IPS-20b (cell line): ENCODE measurements at regions not wholly inside any gene's neighbourhood (a gene's known extent, or its start where the extent isn't known, plus 50 kb on each side); places are given as distances from the start of the nearest gene placed in this dataset.
"Not testable (repeated sequence)": the region's sequence is repeated elsewhere in the genome, so short reads cannot be mapped to it uniquely, and the experiment has no call there.

Source experiments
- H3K27ac ChIP-seq: one replicate; pipeline ENCODE4 v1.5.1; 2013; ENCODE audit warnings: low read length
- H3K27me3 ChIP-seq: 2 replicates; pipeline ENCODE4 v1.6.1; 2013; ENCODE audit warnings: mild to moderate bottlenecking, low read length, inconsistent platforms; ENCODE audit not compliant: insufficient read depth
- H3K36me3 ChIP-seq: 2 replicates; pipeline ENCODE4 v1.6.1; 2013; ENCODE audit warnings: low read depth, mild to moderate bottlenecking, inconsistent platforms, low read length, moderate library complexity; ENCODE audit not compliant: insufficient read depth
- H3K4me1 ChIP-seq: 2 replicates; pipeline ENCODE4 v1.6.1; 2013; ENCODE audit warnings: mild to moderate bottlenecking, control low read depth, inconsistent platforms, low read length, moderate library complexity; ENCODE audit not compliant: insufficient read depth
- H3K4me3 ChIP-seq: 2 replicates; pipeline ENCODE4 v1.5.1; 2013; ENCODE audit warnings: mild to moderate bottlenecking, low read length, inconsistent platforms
- H3K9ac ChIP-seq: 2 replicates; pipeline ENCODE4 v1.6.1; 2013; ENCODE audit warnings: low read depth, mild to moderate bottlenecking, inconsistent platforms, low read length, moderate library complexity
- H3K9me3 ChIP-seq: 2 replicates; pipeline ENCODE4 v1.6.1; 2013; ENCODE audit warnings: mild to moderate bottlenecking, low read depth, low read length, inconsistent platforms; ENCODE audit not compliant: insufficient read depth

DNA sequence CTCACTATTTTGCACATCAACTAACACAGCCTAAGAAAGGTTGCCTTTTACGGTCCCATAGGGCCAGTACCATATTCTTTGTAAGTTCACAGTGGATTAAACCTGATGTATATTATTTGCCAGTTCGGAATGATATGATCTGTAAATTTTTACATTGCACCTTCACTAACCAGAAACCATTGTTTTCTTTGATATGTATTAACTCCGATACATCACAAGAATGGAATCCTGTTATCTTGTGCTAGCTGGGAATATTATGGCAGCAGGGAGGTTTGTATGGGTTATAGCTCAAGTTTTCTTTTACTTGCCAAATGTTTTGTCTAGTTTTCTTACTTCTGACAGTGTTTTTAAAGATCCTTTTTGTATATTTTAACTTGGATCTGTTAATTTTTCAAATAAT, 51.4 kb upstream of the S1PR1 start:
- Histone ChIP-seq H3K27ac (no peak overlapping the region), H3K4me3 (no peak overlapping the region), H3K27me3 (no peaks in the 10 kb centered on the region), H3K9ac (no peak overlapping the region), H3K36me3 (no peaks in the 10 kb centered on the region), H3K4me1 (no peaks in the 10 kb centered on the region), H3K9me3 (no peaks in the 10 kb centered on the region)

DNA sequence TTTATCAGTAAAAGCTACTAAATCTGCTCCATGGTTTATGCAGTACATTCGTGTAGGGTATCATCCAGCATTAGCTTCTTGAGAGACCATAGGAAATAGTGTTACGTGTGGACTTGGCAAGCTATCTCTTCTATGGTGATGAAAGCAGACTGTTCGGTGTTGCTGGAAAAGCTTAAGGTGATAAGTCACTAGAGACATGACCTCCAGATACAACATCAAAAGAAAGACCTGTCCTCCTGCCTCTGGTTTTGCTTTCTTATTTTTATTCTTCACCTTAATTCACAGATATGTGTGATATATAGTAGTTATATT, 53.5 kb upstream of the S1PR1 start:
- Histone ChIP-seq H3K4me1 (no peaks in the 10 kb centered on the region), H3K9ac (no peak overlapping the region), H3K4me3 (no peak overlapping the region), H3K27me3 (no peaks in the 10 kb centered on the region), H3K9me3 (no peaks in the 10 kb centered on the region), H3K36me3 (no peaks in the 10 kb centered on the region), H3K27ac (no peak overlapping the region)

GRCh38 chr1:101182627-101183387, 54.0 kb upstream of the S1PR1 start:
- Histone ChIP-seq H3K27me3 (no peaks in the 10 kb centered on the region), H3K27ac (no peak overlapping the region), H3K9me3 (no peaks in the 10 kb centered on the region), H3K36me3 (no peaks in the 10 kb centered on the region), H3K4me3 (no peak overlapping the region), H3K9ac (no peak overlapping the region), H3K4me1 (no peaks in the 10 kb centered on the region)

GRCh38 chr1:101181930-101182329, 54.9 kb upstream of the S1PR1 start:
- Histone ChIP-seq H3K4me3 (no peak overlapping the region), H3K9me3 (no peaks in the 10 kb centered on the region), H3K9ac (no peak overlapping the region)

GRCh38 chr1:101178688-101179491, 57.9 kb upstream of the S1PR1 start:
- Histone ChIP-seq H3K27me3 (no peaks in the 10 kb centered on the region), H3K27ac (no peak overlapping the region), H3K9ac (no peak overlapping the region), H3K9me3 (no peaks in the 10 kb centered on the region), H3K36me3 (no peaks in the 10 kb centered on the region), H3K4me3 (no peak overlapping the region), H3K4me1 (no peaks in the 10 kb centered on the region; the same call in 1 of the 2 replicates)

More at GRCh38 chr1:101181930-101182329, 54.9 kb upstream of the S1PR1 start:
- Histone ChIP-seq H3K27me3 (no peaks in the 10 kb centered on the region), H3K27ac (no peak overlapping the region), H3K4me1 (no peaks in the 10 kb centered on the region), H3K36me3 (no peaks in the 10 kb centered on the region)

DNA sequence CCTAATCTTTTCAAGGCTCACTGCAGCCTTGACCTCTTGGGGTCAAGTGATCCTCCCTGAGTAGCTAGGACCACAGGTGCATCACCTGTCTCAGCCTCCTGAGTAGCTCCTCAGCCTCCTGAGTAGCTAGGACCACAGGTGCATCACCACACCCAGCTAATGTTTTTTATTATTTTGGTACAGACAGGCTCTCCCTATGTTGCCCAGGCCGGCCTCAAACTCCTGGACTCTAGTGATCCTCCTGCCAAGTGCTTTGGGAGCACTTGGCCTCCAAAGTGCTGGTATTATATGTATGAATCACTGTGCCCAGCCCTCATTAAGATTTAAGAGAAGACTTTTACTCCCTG, 58.5 kb upstream of the S1PR1 start:
- Histone ChIP-seq H3K36me3 (no peaks in the 10 kb centered on the region), H3K4me3 (no peak overlapping the region), H3K4me1 (no peaks in the 10 kb centered on the region; the same call in 1 of the 2 replicates), H3K27ac (no peak overlapping the region), H3K27me3 (no peaks in the 10 kb centered on the region), H3K9me3 (no peaks in the 10 kb centered on the region), H3K9ac (no peak overlapping the region)

GRCh38 chr1:101175886-101176285, 60.9 kb upstream of the S1PR1 start:
- Histone ChIP-seq H3K27me3 (no peaks in the 10 kb centered on the region), H3K4me1 (no peaks in the 10 kb centered on the region; the same call in 1 of the 2 replicates), H3K27ac (no peak overlapping the region), H3K4me3 (no peak overlapping the region), H3K9ac (no peak overlapping the region), H3K36me3 (no peaks in the 10 kb centered on the region), H3K9me3 (no peaks in the 10 kb centered on the region)

GRCh38 chr1:101175466-101175865, 61.4 kb upstream of the S1PR1 start:
- H3K4me1 ChIP-seq = no peaks in the 10 kb centered on the region; the same call in 1 of the 2 replicates

GRCh38 chr1:101174722-101175121, 62.1 kb upstream of the S1PR1 start:
- no peak overlapping the region for H3K9ac ChIP-seq
- H3K27me3 ChIP-seq = no peaks in the 10 kb centered on the region
- no peaks in the 10 kb centered on the region for H3K9me3 ChIP-seq
- H3K27ac ChIP-seq = no peak overlapping the region
- no peaks in the 10 kb centered on the region; the same call in 1 of the 2 replicates for H3K4me1 ChIP-seq
- no peak overlapping the region for H3K4me3 ChIP-seq
- H3K36me3 ChIP-seq = no peaks in the 10 kb centered on the region

More at GRCh38 chr1:101175466-101175865, 61.4 kb upstream of the S1PR1 start:
- Histone ChIP-seq H3K4me3 (no peak overlapping the region), H3K27me3 (no peaks in the 10 kb centered on the region), H3K36me3 (no peaks in the 10 kb centered on the region), H3K9ac (no peak overlapping the region), H3K9me3 (no peaks in the 10 kb centered on the region), H3K27ac (no peak overlapping the region)

GRCh38 chr1:101174298-101174697, 62.5 kb upstream of the S1PR1 start:
- H3K9ac ChIP-seq, H3K4me1 ChIP-seq, H3K27ac ChIP-seq, H3K36me3 ChIP-seq, H3K9me3 ChIP-seq, H3K27me3 ChIP-seq, H3K4me3 ChIP-seq: not testable (repeated sequence)

DNA sequence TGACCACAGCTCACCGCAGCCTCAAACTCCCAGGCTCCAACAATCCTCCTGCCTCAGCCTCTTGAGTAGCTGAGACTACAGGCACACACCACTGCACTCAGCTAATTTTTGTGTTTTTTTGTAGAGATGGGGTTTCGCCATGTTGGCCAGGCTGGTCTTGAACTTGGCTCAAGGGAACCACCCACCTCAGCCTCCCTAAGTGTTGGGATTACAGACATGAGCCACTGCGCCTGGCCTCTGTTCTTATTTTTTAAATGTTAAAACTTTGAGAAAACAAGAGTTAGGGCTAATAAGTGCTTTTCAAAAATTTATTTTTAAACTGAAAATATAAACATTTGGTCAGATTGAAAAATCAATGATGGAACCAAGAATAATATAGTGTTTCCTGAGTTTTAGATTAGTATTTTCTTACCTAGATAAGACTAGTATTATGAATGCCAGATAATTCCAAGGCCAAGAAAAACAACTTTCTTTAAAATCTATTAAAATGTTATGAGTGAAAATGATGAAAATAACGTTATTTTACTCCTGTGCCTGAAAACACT, 66.2 kb upstream of the S1PR1 start:
- no peak overlapping the region for H3K27ac ChIP-seq
- H3K4me1 ChIP-seq = peaks cover 6% of the 10 kb centered on the region
- H3K36me3 ChIP-seq = no peaks in the 10 kb centered on the region
- H3K9ac ChIP-seq = no peak overlapping the region
- no peak overlapping the region for H3K4me3 ChIP-seq
- H3K9me3 ChIP-seq = no peaks in the 10 kb centered on the region
- H3K27me3 ChIP-seq = no peaks in the 10 kb centered on the region

GRCh38 chr1:101167891-101168290, 68.9 kb upstream of the S1PR1 start:
- H3K27ac ChIP-seq = no peak overlapping the region
- no peaks in the 10 kb centered on the region for H3K36me3 ChIP-seq
- H3K27me3 ChIP-seq = no peaks in the 10 kb centered on the region
- no peak overlapping the region for H3K9ac ChIP-seq
- H3K4me3 ChIP-seq = no peak overlapping the region
- no peaks in the 10 kb centered on the region for H3K9me3 ChIP-seq
- H3K4me1 ChIP-seq = peaks cover 6% of the 10 kb centered on the region; the same call in 1 of the 2 replicates
